ENCODE measurements at regions not wholly inside any gene's neighbourhood (a gene's known extent, or its start where the extent isn't known, plus 50 kb on each side); places are given as distances from the start of the nearest gene placed in this dataset.

DNA sequence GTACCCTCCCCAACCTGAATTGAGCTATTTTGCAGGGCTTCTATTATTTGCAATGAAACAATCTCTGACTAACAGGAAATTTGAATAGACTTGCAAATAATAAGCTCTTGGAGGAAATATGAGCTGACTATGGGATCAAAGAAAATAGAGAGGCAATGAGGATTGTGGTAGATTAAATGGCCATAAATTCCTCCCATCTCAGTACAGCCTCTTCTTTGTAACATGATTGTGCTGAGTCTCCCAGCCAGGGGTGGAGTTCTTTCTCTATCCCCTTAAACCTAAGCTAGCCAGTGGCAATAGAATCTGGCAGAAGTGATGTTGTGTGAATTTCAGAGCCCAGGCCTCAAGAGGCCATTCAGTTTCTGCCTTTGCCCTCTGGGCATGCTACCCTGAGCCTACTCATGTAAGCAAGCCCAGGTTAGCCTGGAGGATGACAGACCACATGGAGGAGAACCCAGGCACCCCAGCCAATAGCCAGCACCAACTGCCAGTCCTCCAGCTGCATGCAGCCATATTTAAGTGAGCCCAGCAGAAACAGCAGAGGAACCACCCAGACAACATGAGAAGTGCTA, 86.8 kb upstream of the TP53I11 start:
- DNase-seq: no peak

DNA sequence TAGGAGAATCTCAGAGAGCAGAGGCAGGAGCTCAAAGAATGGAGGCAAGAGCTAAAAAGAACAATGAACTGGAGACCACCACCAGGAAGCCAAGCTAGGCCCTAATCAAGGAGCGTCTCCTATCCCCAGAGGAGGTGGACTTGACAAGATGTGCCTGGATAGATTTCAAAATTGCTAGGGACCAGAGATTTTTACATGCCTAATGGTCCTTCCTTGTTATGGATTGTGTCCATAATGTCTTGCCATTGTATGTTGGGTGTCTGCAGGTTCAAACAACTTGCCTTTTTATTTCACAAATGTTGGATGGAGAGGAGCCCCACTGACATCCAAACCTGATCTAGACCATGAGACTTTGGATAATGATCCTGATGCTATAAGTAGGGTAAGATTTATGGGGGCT, 88.2 kb upstream of the TP53I11 start:
- no peak for DNase-seq

DNA sequence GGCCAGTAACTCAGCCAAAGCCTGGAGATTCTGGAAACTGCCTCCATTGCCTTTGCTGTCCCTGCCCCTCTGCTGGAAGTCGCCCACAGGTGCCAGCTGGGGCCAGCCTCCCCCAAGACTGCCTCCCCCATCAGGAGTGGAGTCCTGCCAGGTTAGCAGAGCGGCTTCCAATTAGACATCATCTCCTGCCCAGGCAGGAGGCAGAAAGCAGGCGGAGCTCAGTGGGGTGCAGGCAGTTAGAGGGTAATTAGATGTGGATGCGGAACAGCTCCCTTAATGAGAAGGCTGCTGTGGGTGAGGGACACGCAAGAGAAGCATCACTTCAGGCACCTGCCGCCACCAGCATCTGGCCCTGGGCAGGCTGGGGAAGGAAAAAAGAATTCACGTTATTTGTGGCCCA, 90.9 kb upstream of the TP53I11 start:
- DNase-seq: no peak

DNA sequence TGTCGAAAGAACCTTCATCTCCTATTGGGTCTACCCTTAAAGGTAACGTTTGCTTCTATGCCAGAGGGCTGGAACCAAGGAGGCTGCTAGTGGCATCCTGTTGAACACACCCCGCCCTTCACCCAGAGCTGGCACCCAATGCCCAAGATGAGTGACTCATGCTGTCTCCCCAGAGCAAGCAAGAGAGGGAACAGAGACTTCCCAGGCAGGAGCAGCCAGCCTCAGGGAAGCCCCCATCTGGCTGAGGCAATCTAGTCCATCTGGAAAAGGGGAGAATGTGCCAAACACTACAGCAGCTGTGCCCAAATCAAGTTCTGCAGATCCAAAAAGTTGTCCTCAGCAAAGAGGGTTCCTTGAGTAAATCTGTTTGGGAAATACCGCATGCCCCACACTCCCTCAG, 91.9 kb upstream of the TP53I11 start:
- DNase-seq: no peak

DNA sequence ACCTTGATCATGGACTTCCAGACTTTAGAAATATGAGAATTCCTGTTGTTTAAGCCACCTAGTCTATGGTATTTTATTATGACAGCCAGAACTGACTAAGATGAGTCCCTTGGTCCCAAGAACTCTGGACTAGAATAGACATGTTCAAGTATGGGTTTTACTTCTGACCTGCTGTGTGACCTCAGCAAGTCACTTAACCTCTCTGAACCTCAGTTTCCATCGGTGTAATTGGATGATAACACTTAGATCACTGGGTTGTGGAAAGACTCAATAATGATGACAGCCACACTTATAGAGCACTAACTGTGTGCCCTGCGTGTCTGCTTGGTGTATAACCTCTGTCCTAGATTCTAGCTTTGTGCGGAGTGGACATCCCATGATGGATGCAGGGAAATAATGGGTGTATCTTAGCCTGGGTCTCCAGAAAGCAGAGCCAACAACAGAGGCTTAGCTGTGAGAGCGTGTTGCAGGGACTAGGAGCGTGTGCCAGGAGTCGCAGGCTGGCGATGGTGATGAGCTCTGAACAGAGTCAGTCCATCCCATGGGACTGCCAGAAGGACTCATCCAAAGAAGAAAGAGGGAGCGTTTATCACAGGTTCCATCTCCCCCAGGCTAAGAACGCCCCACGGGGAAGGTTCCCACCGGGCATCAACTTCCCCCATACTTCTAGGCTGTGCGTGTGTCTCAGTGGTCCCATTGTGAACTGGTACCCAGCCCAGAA, 93.2 kb upstream of the TP53I11 start:
- DNase-seq: no peak

DNA sequence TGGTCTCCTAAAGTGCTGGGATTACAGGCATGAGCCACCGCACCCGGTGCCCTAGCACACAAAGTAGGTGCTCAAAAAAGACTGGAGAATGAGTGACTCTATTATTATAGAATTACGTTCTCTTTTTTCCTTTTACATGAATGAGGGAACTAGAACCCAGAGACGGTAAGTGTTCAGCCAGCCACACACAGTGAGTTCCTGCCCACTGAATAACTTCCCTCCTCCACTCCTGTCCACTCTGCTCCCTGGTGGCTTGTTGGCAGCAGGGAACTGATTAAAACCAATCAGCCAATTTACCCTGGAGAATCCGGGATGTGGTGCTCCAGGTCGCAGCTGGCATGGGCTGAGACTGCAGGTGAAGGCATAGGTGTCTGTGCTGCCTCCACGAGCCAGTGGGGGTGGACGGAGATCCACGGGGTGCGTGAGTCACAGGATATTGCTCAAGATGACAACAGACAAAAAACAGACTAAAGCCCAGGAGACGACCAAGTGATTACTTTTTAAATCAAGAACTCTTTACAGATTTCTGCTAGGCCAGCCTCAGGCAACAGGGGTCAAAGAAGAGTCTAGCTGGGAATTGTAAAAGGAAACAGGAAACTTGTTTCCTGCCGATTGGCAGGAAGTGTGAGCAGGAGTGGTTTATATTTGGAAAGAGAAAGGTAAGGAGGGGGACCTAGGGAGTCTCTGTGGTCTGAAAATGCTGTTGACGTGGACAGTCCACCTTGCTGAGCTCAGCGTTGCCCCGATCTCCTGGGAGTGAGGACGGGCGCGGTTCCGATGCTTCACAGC, 95.2 kb upstream of the TP53I11 start:
- DNase-seq: peak; percentile 7 to 14

DNA sequence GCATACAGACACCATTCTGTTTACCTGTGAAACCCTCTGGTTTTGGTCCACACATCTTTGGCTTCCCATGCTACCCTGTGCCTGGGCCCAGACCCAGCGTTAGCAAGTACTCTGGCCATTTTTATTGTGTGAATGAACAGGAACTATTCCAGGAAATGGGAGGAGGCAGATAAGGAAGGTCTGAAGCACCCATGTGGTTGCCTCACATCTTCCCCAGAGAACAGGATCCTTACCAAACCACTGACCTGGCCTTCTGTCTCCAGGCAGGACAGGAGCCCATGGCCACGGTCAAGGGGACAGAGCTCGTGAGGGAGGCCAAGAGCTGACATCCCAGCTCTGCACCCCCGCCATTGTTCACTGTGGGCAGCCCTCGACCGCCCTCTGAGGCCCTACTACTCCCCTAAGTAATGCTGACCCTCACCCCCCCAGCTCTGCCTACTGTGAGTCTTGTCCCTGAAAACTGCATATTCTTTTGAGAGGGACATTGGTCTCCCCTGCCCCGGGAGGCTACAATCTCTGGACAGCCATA, 97.7 kb upstream of the TP53I11 start:
- DNase-seq: no peak

DNA sequence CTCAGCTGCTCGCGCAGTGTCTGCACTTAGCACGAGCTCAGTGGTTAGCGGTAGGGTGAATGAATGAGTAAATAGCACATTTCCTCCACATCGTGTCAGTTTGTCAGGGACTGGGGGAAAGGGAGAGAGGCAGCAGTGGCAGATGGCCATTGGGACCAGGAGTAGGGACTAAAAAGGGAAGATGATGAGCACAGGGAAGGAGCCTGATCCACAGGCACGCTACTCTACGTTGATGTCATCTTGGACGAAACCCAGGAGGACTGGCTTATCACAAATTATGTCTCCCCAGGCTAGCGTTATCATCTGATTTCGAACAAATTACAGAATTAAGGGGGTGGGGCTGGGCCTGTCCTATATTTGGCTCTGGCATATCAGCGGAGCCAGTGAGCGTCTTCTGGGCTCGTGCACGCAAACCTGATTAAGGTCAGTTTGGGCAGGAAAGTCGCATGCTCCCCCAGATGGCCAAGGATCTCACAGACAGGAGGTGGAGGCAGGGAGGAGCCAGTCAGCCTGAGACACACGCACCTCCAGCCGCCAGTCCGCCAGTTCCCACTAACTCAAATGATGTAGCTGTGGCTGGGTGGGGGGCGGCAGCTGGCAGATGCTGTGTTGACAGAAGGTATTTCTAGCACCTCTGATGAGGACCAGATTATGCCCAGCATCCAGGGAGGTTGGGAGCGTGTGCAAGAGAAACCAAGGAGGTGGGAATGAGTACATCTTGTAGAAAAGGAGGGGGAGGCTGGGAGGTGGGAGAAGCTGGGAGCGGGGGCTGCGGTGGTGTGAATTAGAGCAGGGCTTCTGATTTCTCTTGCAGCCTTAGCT, 97.4 kb upstream of the PRDM11 start:
- DNase-seq: no peak

DNA sequence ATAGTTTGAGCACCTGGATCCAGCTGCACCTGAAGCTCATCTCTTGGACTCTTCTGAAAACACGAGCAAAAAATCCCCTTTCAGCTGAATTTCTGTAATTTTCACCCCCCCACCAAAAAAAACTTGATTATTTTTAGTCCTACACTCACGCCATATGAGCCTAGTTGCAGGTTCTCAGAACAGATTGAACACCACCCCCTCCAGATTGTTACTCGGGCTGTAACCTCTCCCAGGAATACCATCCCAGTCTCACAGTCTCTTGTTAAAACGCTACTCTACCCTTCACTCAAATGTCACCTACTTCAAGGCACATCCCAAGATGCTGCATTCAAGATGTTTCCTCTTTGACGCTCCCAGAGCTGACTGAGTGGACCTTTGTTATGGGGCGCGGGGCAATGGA, 96.3 kb upstream of the PRDM11 start:
- no peak for DNase-seq

DNA sequence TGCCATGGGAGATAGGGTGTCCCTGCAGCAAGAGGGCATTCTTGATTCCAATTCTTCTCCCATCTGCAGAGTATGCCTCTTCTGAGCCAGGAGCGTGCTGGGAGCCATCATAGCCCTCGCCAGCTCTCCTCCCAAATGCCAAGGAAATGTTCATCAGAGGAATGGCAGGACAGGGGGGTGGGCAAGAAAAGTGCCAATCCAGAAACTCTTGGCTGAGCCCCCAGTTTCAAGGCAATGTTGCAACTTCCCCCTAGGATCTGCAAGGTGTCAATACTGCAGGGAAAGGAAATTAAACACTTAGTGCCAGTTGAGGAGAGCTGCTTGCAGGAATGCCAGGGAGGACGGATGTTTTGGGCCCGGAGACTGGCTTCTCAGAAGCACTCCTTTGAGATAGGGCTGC, 94.8 kb upstream of the PRDM11 start:
- no peak for DNase-seq

DNA sequence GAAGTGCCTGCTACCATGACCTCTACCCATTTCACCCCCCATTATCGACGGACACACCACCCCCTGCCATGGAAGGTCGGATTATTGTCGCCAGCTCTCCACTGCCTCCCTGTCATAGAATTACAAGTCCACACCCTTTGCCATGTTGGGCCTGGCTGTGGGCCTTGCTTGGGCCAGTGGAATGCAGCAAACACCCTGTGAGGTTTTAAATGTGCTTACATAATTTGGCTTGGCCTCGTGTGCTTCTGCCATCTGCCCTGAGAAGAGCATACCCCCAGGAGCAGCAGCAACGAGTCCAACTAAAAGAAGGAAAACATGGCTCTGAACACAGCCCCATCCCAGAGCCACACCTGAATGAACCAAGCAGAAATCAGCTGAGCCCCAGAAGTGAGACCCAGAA, 94.1 kb upstream of the PRDM11 start:
- DNase-seq: no peak

DNA sequence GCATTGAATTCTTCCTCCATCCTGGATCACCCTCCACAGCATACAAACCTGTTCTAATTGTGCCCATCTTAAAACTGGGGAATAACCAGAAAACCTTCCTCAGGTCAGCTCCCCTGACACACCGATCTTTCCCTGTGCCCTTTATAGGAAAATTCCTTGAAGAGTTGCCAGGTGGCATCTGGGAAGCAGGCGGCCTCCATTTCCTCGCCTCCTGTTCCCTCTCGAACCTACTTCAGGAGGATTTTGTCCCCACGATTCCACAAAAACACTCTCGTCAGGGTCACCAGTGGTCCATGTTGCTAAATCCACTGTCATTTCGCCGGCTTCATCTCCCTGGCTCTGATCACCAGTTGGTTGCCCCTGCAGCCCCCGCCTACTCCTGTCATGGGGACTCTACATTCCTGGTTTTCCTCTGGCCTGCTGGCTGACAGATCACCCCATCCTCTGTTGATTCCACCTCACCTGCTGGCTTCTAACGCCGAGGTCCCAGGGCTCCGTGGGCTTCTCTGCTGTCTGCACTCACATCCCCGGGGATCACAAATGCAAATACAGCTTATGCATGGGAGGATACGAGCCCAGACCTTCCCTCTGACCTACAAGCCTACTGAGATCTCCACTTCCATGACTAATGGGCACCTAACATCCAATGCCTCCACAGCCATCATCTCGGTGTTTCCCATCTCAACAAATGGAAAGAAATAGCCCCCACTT, 92.5 kb upstream of the PRDM11 start:
- no peak for DNase-seq

DNA sequence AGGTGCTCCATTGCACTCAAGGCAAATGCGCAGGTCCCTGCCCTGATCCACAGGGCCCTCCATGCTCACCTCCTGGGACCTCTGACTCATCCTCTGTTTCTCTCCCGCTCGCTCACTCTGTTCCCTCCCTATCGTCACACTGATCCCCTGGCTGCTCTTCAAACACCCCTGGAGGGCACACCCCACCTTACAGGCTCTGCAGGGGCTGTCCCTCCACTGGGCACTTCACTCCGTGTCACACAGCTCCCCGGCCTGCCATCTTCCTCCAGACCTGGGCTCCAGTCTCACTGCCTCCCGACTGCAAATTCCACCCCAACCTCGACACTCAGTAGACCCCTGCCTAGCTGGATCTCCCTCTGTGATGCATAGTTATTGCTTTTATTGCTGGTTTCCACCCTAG, 91.5 kb upstream of the PRDM11 start:
- DNase-seq: no peak

DNA sequence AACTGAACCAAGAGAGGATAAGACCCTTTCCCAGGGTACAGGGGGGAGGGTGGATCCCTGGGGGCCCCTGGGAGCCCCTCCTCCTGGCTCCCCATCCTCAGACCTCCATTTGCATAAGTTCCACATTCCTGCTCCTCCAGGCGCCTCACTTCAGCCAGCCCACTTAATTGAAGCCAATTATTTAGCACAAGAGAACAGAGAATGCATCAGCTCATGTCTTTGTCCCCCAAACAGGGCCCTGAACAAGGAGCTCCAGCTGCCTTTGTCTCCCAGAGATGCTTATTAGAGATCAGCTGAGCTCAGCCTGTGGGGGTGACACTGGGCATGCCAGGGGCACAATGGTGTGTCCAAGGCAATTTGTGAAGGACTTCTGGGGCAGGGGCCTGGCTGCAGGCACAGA, 89.9 kb upstream of the PRDM11 start:
- DNase-seq: no peak

DNA sequence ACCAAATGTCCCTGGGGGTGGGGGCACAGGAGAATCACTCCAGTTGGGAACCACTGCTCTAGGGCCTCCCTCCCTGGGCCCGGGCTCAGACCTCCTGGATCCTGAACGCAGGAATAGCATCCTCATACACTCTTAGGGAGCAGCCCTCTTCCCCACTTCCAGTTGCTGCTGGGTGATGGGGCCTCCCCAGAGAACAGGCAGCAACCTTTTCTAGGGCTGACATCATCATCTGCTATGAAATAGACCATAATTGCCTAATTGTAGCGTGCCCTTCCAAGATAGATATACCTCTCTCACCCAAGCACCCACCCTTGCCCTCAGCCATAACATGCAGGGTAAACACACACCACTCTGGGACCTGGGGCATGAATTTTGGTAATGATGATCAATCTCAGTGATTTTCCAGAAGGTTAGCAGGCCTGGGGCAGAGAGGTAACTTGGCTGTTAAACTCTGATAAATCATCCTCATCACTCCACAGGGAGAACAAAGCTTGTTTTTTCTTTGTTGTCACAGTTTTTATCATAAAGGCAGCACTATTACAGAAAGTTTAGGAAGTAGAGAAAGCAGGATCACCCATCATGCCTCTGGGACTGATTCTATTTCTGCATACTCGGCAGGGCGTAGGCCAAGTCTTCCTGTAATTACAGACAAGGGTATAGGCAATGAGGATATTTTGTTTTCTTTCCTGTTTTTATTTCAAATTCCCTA, 88.3 kb upstream of the PRDM11 start:
- no peak for DNase-seq

DNA sequence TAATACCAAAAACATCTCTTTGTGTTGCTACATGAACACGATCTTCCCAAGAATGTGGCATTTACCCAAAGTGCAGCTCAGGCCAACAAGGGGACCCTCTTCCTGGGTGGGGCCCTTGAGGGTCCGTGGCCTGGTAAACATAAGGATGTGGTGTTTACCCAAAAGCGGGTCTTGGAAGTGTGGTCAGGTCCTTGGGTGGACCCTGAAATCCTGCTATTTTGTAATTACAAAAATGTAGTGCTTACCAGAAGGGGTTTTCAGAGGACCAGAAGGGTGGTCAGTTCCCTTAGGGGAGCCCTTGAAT, 87.8 kb upstream of the PRDM11 start:
- no peak for DNase-seq

DNA sequence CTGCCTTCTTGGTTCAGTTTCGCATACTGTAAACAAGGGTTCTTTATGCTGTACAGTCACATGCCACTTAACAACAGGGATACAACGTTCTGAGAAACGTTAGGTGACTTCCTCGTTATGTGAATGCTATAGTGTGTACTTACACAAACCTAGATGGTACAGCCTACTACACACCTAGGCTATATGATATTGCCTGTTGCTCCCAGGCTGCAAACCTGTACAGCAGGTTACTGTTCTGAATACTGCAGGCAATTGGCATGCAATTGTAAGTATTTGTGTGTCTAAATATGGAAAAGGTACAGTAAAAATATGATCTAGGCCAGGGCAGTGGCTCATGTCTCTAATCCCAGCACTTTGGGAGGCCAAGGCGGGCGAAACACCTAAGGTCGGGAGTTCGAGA, 85.7 kb upstream of the PRDM11 start:
- DNase-seq: no peak

DNA sequence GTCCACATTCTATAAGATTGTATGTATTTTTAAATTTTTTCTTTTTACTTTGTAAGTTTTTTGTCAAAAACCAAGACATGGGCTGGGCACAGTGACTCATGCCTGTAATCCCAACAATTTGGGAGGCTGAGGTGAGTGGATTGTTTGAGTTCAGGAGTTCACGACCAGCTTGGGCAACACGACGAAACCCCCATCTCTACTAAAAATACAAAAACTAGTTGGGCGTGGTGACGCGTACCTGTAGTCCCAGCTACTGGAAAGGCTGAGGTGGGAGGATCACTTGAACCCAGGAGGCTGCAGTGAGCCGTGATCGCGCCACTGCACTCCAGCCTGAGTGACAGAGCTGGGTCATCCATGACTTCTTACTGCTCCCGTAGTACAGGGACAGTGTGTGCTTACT, 84.8 kb upstream of the PRDM11 start:
- DNase-seq: no peak

DNA sequence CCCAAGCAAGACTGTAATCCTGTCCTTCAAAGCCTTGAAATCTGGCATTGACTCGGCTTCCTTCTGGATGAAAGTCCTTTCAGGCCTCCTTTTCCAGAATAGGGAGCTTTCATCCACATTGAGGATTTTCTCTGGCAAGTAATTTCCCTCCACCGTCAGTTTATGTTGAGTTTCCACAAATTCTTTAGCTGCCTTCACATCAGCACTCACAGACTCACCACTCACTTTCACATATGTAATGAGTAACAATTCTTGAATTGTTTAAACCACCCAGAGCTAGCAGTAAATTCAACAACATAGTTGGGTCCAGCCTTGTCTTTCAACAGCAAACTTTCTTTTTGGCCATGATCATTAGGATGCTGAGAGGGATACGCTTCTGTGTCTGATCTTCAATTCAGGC, 84.3 kb upstream of the PRDM11 start:
- no peak for DNase-seq

DNA sequence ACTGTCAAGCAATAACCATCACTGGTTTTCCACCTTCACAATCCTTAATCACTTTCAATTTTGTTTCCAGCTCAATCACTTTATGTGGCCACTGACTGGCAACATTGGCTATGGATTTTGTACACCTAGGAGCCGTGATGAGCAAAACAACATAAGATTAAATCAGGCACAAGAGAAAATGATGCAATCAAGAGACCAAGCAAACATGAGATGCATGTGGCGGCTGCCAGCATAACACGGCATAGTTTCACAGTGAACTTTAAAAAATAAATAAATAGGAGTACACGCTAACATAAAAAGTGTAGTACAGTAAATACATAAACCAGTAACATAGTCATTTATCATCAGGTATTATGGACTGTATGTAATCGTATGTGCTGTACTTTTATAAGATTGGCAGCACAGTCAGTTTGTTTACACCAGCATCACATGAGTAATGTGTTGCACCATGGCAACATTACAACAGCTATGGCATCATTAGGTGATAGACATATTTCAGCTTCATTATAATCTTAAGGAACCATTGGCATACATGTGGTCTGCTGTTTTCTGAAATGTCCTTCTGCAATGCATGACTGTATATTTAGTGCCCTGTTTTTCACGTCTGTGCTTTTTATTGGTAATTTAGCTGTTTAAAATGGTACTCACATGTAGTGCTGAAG, 83.3 kb upstream of the PRDM11 start:
- no peak for DNase-seq

DNA sequence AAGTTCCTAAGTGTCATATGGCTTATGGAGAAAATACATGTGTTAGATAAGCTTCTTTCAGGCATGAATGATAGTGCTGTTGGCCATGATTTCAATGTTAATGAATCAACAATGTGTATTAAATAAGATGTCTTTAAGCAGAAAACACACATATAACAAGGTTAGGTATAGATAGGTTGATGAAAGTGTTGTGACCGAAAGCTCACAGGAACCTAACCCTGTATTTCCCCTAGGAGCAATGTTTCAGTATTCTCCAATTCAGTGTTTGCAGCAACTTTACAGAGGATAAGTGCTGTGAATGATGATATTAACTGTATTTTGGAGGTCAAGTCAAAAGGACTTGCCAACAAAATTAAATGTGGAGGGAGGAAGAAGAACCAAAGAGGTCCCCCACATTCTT, 82.8 kb upstream of the PRDM11 start:
- DNase-seq: no peak

DNA sequence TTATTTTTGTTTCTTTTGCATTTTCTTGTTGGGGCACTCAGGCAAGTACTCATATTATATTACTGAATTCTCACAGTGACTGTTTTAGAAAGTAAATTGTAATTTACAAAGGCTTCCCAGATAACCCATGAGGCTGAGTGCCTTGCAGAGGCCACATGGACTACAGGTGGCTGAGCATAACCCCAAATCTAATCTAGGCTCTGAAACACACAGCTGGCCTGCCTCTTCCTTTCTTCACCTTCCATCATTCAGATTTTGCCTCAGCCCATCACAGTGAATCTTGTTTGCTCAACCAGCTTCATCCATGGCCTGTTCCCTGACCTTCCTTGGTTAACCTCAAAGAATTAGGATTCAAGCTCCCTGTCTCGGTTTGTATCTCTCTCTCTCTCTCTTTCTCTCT, 78.5 kb upstream of the PRDM11 start:
- DNase-seq: no peak

Measured in Kasumi-1 (cell line).